ENCODE measurements at regions not wholly inside any gene's neighbourhood (a gene's known extent, or its start where the extent isn't known, plus 50 kb on each side); places are given as distances from the start of the nearest gene placed in this dataset.

GRCh38 chr16:65644821-65645220 is 523.0 kb upstream of the CDH11 start:
- WGBS, 5 donors = 27 to 65% (median 52%) methylated on average over 2 of the region's 2 CpGs
- no peaks in the 10 kb centered on the region for H3K27me3 ChIP-seq

DNA sequence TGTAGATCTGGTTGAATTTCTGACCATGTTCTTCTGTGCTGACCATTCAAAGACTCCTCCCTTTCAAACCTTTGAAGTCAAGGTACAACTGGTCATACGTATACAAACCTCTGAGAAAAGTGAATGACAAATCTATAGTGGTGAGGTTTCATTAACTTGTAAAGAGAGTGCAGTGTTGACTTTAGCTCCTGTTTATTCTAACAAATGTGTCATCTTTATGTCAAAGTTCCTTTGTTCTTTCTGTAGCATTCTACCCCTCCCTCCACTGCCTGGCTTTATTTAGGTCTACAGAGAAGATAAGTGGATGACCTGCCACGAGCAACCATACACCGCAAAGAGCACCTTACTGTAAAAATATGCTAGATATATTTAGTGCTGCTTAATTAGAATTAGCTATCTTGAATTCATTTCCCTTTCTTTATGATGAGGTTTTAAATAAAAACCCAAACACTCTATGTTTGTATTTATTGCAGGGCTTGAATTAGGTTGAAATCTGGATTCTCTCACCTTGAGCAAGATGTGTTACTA is 520.0 kb upstream of the CDH11 start:
- Histone ChIP-seq H3K4me3 (no peak overlapping the region), H3K27me3 (no peaks in the 10 kb centered on the region), H3K9me3 (no peaks in the 10 kb centered on the region), H3K4me1 (no peaks in the 10 kb centered on the region), H3K27ac (no peak overlapping the region), H3K36me3 (no peaks in the 10 kb centered on the region)
- intact Hi-C loops (cut with DNase I; ENCODE audit: low total_unique reads) = no loop called here
- TF ChIP-seq CTCF (IDR thresholded peaks at IDR 0.05) = no peak
- DNase-seq = no peak
- WGBS, 5 donors = 65 to 82% (median 73%) methylated on average over 3 of the region's 3 CpGs

More at GRCh38 chr16:65644821-65645220, 523.0 kb upstream of the CDH11 start:
- no peak overlapping the region for H3K27ac ChIP-seq
- intact Hi-C loops (cut with DNase I; ENCODE audit: low total_unique reads) = no loop called here
- H3K4me3 ChIP-seq = no peak overlapping the region
- no peaks in the 10 kb centered on the region for H3K9me3 ChIP-seq
- no peaks in the 10 kb centered on the region for H3K36me3 ChIP-seq
- H3K4me1 ChIP-seq = no peaks in the 10 kb centered on the region
- no peak for TF ChIP-seq POLR2AphosphoS5 (IDR thresholded peaks at IDR 0.05)
- no peak for TF ChIP-seq EP300 (IDR thresholded peaks at IDR 0.05)
- no peak for TF ChIP-seq CTCF (IDR thresholded peaks at IDR 0.05)
- TF ChIP-seq POLR2A (IDR thresholded peaks at IDR 0.05) = no peak
- no peak for DNase-seq

- no peak for DNase-seq
- intact Hi-C loops (cut with DNase I; ENCODE audit: low total_unique reads) = no loop called here
- TF ChIP-seq CTCF (IDR thresholded peaks at IDR 0.05) (no peak), POLR2AphosphoS5 (IDR thresholded peaks at IDR 0.05) (no peak), POLR2A (IDR thresholded peaks at IDR 0.05) (no peak), EP300 (IDR thresholded peaks at IDR 0.05) (no peak)
- no peak overlapping the region for H3K4me3 ChIP-seq
- no peaks in the 10 kb centered on the region for H3K4me1 ChIP-seq
- H3K27me3 ChIP-seq = no peaks in the 10 kb centered on the region
- H3K27ac ChIP-seq = no peak overlapping the region
- 73 to 77% (median 76%) methylated on average over 3 of the region's 3 CpGs for WGBS, 5 donors
- no peaks in the 10 kb centered on the region for H3K36me3 ChIP-seq
- H3K9me3 ChIP-seq = no peaks in the 10 kb centered on the region
These were observed 519.3 kb upstream of the CDH11 start for GRCh38 chr16:65641049-65641761.

GRCh38 chr16:65634833-65635232 is 513.0 kb upstream of the CDH11 start:
- H3K4me1 ChIP-seq = no peaks in the 10 kb centered on the region
- H3K27ac ChIP-seq = no peak overlapping the region
- no peak for DNase-seq
- H3K4me3 ChIP-seq = no peak overlapping the region
- no peaks in the 10 kb centered on the region for H3K36me3 ChIP-seq
- no peak for TF ChIP-seq POLR2A (IDR thresholded peaks at IDR 0.05)
- TF ChIP-seq EP300 (IDR thresholded peaks at IDR 0.05) = no peak
- no peak for TF ChIP-seq POLR2AphosphoS5 (IDR thresholded peaks at IDR 0.05)
- TF ChIP-seq CTCF (IDR thresholded peaks at IDR 0.05) = no peak
- H3K27me3 ChIP-seq = no peaks in the 10 kb centered on the region
- 81 to 100% (median 96%) methylated on average over 1 of the region's 1 CpG for WGBS, 5 donors
- no peaks in the 10 kb centered on the region for H3K9me3 ChIP-seq
- intact Hi-C loops (cut with DNase I; ENCODE audit: low total_unique reads) = no loop called here
